Tibial nerve (tissue), 3 donors: ENCODE measurements at regions not wholly inside any gene's neighbourhood (a gene's known extent, or its start where the extent isn't known, plus 50 kb on each side); places are given as distances from the start of the nearest gene placed in this dataset.

ENCODE experiments used
- CTCF ChIP-seq, 5 experiments: fragments of 200-600 bp in 3 of 5; fragments of 450-650 bp in 2 of 5; sonication (generic) in 3 of 5; IDR thresholded peaks; one replicate each; pipeline ENCODE4 v1.5.1; 2016 to 2019; ENCODE audit warnings: antibody characterized with exemption in 5 of 5, mild to moderate bottlenecking in 3 of 5, moderate library complexity in 2 of 5
- POLR2A ChIP-seq, 2 donors: fragments of 450-650 bp; IDR thresholded peaks; one replicate each; pipeline ENCODE4 v1.6.1; 2017; ENCODE audit warnings: antibody characterized with exemption in 2 of 2, mild to moderate bottlenecking in 2 of 2, moderate library complexity in 2 of 2

GRCh38 chr20:5376228-5376627 is 59.5 kb upstream of the PROKR2 start:
- TF ChIP-seq CTCF (IDR thresholded peaks at IDR 0.05), result no peak
- no peak for TF ChIP-seq POLR2A (IDR thresholded peaks at IDR 0.05)
